ENCODE measurements at regions not wholly inside any gene's neighbourhood (a gene's known extent, or its start where the extent isn't known, plus 50 kb on each side); places are given as distances from the start of the nearest gene placed in this dataset.

DNA sequence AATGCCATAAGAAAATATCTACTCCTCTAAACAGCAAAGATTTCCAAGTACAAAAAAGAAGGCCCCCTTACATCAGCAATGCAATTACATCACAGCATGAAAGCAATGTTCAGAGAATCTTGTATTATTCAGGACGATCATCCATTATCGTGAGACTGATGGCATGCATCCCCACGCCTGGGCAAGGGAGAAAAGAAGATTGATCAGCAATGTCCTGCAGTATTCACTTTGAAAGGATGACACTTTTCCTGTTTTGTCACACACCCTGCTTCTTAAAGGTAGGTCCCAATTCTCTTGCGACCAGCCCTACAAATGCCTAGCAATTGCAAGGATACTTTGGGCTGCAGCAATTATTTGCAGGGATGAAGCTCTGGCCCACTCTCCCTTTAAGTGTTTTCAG is 108.7 kb downstream of the TOMM20 start:
- Mint-ChIP-seq H3K4me1 (peaks cover 31 to 41% of the 10 kb centered on the region in 2 experiments), H3K9me3 (peaks cover 0 to 4% of the 10 kb centered on the region in 2 experiments; a peak in 2 of 5 replicates), H3K27me3 (ENCODE audit: low read depth) (peaks cover 9% of the 10 kb centered on the region), H3K36me3 (ENCODE audit: insufficient read depth in 1 of 3, low read depth in 3 of 3) (no peaks in the 10 kb centered on the region), H3K27ac (no peak overlapping the region), H3K4me3 (no peak overlapping the region)
- no peaks in the 10 kb centered on the region for H4K20me1 ChIP-seq (ENCODE audit: control insufficient read depth, insufficient read depth, insufficient read length)
- H2BK120ac ChIP-seq (ENCODE audit: low read depth, low read length, poor library complexity, severe bottlenecking): no peak overlapping the region
- no peak overlapping the region for H3K27ac ChIP-seq (ENCODE audit: insufficient read length, low read depth, low read length)
- H3K9me3 ChIP-seq (ENCODE audit: control insufficient read depth, low read depth, low read length): no peaks in the 10 kb centered on the region
- H3K14ac ChIP-seq (ENCODE audit: insufficient read depth, low read length): no peak overlapping the region
- H3K27me3 ChIP-seq (ENCODE audit: insufficient read depth, low read length): no peaks in the 10 kb centered on the region; the same call in 1 of the 2 replicates
- no peak overlapping the region for H2BK5ac ChIP-seq (ENCODE audit: insufficient read length, low read length)
- H3K18ac ChIP-seq (ENCODE audit: insufficient read length, low read depth, low read length): no peak overlapping the region
- H3K4me2 ChIP-seq (ENCODE audit: insufficient read depth, insufficient read length, low read length): no peak overlapping the region
- no peak overlapping the region for H2AFZ ChIP-seq (ENCODE audit: low read length)
- no peak overlapping the region for H3K23ac ChIP-seq (ENCODE audit: insufficient read length, low read depth, low read length)
- no peak overlapping the region for H2AK5ac ChIP-seq (ENCODE audit: insufficient read length, low read length)
- no peak overlapping the region for H4K8ac ChIP-seq (replicated peaks; ENCODE audit: insufficient read length, low read depth, low read length)
- no CpG with 5 or more reads among the region's 4 CpGs for WGBS (ENCODE audit: extremely low coverage, insufficient read length, low lambda C conversion rate)
- H3K23me2 ChIP-seq (ENCODE audit: insufficient read length, low read depth, low read length, poor library complexity, severe bottlenecking): no peaks in the 10 kb centered on the region
- H4K5ac ChIP-seq (ENCODE audit: insufficient read length, low read depth, low read length): no peak overlapping the region
- H4K91ac ChIP-seq (ENCODE audit: insufficient read length, low read depth, low read length): no peak overlapping the region
- DNase-seq: no peak
- H3K9ac ChIP-seq (ENCODE audit: extremely low read depth, insufficient read length, low read length): no peak overlapping the region
- no peak overlapping the region for H3T11ph ChIP-seq (ENCODE audit: low read length)
- TF ChIP-seq, protein P1, sequence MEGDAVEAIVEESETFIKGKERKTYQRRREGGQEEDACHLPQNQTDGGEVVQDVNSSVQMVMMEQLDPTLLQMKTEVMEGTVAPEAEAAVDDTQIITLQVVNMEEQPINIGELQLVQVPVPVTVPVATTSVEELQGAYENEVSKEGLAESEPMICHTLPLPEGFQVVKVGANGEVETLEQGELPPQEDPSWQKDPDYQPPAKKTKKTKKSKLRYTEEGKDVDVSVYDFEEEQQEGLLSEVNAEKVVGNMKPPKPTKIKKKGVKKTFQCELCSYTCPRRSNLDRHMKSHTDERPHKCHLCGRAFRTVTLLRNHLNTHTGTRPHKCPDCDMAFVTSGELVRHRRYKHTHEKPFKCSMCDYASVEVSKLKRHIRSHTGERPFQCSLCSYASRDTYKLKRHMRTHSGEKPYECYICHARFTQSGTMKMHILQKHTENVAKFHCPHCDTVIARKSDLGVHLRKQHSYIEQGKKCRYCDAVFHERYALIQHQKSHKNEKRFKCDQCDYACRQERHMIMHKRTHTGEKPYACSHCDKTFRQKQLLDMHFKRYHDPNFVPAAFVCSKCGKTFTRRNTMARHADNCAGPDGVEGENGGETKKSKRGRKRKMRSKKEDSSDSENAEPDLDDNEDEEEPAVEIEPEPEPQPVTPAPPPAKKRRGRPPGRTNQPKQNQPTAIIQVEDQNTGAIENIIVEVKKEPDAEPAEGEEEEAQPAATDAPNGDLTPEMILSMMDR (conservative IDR thresholded peaks at IDR 0.05): no peak
- no peaks in the 10 kb centered on the region; the same call in 1 of the 2 replicates for H3K4me1 ChIP-seq (ENCODE audit: insufficient read depth, low read length)
- H3K79me2 ChIP-seq (ENCODE audit: insufficient read depth, low read length): no peaks in the 10 kb centered on the region
- H2BK12ac ChIP-seq (ENCODE audit: insufficient read length, low read depth, low read length): no peak overlapping the region
- no peak overlapping the region for H3K56ac ChIP-seq (ENCODE audit: insufficient read length, low read depth, low read length)
- no peak overlapping the region for H2BK20ac ChIP-seq (ENCODE audit: low read depth, low read length, poor library complexity, severe bottlenecking)
- H2BK15ac ChIP-seq (ENCODE audit: low read depth, low read length): no peak overlapping the region
- no peaks in the 10 kb centered on the region for H3K79me1 ChIP-seq (ENCODE audit: insufficient read depth, low read depth, low read length, poor library complexity, severe bottlenecking)
- H3K4ac ChIP-seq (ENCODE audit: low read depth, low read length): no peak overlapping the region

Data from H9 (cell line).